ENCODE measurements at regions not wholly inside any gene's neighbourhood (a gene's known extent, or its start where the extent isn't known, plus 50 kb on each side); places are given as distances from the start of the nearest gene placed in this dataset.

DNA sequence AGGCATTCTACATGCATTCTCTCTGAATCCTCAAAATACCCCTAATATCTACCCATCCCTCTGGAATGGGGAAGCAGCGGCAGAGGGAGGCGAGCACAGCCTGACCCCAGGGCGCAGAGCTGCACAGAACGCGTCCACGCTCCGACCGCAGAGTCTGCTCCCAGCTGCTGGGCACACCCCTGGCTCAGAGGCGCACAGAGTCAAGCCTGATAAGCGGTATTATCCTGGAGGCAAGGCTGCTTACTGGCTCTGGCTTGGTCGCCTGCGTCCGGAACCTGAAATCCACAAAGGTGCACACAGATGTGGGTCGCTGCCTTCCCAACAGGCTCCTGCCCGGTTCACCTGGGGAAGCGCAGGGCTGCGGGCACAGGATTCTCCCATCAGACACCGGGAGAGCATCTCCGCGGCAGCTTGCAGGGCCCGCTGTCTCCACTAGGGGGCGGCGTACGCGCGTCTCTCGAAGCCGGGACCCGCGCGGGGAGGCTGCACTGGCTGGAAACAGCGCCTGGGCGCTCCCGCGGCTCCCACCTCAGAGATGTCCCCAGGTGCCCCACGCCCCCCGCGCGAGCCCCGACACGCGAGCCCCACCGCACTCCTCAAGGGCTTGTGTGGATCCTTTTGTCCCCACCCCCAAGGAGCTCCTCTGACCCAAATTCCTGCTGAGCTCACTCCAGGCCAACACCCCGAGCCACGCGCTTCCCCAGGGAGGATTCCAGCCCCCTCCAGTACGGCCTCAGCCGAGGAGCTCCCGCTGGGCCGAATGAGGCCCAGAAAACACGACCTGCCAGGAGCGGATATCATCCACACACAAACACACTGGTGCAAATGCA, 120.1 kb upstream of the FZD10 start:
- no peak for ATAC-seq (replicated peaks)
- Mint-ChIP-seq H3K27me3 (peaks cover 32% of the 10 kb centered on the region), H3K27ac (no peak overlapping the region), H3K9me3 (peaks cover 8% of the 10 kb centered on the region), H3K4me3 (no peak overlapping the region), H3K4me1 (peaks cover 5% of the 10 kb centered on the region), H3K36me3 (ENCODE audit: low read depth) (no peaks in the 10 kb centered on the region)

DNA sequence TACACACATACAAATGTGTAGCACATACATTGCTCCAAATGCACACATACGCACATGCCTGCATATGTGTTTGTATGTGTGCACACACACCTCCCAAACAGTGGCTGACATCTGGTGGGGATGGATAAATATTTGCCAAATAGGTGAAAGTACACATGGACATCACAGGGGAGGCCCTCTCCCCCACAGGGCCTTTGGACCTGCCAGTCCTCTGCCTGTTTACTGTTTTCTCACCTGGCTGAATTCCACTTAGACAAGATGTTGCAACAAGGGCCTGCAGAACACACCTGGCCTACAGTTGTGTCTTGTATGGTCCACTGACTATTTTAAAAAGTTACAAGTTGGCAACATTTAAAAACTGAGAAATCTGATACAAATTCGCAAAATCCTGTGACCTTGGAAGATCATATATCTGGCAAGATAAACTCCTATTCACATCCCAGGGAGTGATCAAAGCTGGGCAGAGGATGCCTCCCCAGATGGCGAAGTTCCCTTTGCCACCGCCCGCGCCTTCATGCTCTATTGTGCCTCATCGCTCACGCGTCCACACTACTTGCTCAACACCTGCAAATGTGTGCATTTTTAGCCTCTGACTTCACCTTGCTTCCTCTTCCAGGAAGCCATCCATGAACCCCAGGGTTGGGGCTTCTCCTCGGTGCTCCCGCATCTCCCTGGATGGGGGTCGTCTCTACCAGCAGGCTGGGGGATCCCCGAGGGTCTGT, 118.4 kb upstream of the FZD10 start:
- no peak overlapping the region for H3K27ac Mint-ChIP-seq
- peaks cover 27% of the 10 kb centered on the region for H3K27me3 Mint-ChIP-seq
- no peaks in the 10 kb centered on the region for H3K36me3 Mint-ChIP-seq (ENCODE audit: low read depth)
- peaks cover 5% of the 10 kb centered on the region for H3K4me1 Mint-ChIP-seq
- ATAC-seq (replicated peaks) = no peak
- H3K9me3 Mint-ChIP-seq = peaks cover 8% of the 10 kb centered on the region
- no peak overlapping the region for H3K4me3 Mint-ChIP-seq

DNA sequence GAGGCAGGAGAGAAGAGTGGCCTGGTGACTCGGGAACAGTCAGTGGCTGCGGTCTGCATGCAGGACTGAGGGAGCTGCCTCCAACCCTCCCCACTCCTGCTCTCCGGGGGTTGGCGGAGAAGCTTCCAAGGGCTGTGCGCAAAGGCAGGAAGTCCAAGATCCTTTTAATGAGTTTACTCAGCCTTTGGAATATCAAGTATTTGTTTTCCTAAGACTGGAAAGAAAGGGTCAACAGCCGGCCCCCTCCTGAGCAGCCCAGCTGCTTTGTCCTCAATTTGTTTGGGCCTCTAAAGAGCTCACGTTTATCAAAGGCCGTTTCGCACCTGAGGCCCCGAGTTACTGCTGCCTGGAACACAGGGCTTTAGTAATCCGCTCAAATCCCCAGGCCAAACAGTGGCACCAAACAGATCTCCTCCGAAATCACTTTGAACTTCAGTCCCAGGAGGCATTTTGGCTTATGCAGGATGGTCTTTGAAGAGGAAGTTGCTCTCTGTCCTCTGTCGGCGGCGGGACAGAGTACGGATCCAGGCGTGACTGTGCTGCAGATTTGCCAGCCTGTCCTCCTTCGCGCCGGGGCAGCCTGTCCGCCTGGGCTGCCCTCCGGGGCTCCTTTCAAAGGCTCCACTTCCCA, 117.2 kb upstream of the FZD10 start:
- Mint-ChIP-seq H3K27me3 (peaks cover 23% of the 10 kb centered on the region), H3K27ac (no peak overlapping the region), H3K9me3 (peaks cover 8% of the 10 kb centered on the region), H3K36me3 (ENCODE audit: low read depth) (no peaks in the 10 kb centered on the region), H3K4me1 (peaks cover 5% of the 10 kb centered on the region), H3K4me3 (no peak overlapping the region)
- ATAC-seq (replicated peaks) = no peak

DNA sequence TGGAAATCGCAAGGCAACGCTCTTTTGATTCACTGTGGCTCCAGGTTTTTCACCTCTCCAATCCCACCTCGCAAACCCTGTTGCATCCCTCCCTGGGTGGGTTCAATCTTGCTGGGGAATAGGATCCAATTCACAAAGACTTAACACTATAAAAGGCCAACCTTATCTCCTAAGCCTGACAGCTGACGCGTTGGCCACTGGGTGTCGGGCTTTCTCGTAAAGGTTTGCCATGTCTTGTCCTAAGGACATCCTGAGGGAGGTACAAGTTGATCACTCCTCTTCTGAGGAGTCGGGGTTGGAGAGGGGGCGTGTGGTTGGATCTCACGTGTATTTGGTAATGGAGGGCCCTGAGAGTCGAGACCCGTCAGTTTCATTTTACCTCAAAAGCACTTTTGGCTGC, 112.6 kb upstream of the FZD10 start:
- Mint-ChIP-seq H3K27ac (no peak overlapping the region), H3K4me1 (no peaks in the 10 kb centered on the region), H3K9me3 (no peaks in the 10 kb centered on the region), H3K36me3 (ENCODE audit: low read depth) (no peaks in the 10 kb centered on the region), H3K4me3 (no peak overlapping the region), H3K27me3 (peaks cover 15% of the 10 kb centered on the region)
- no peak for ATAC-seq (replicated peaks)

DNA sequence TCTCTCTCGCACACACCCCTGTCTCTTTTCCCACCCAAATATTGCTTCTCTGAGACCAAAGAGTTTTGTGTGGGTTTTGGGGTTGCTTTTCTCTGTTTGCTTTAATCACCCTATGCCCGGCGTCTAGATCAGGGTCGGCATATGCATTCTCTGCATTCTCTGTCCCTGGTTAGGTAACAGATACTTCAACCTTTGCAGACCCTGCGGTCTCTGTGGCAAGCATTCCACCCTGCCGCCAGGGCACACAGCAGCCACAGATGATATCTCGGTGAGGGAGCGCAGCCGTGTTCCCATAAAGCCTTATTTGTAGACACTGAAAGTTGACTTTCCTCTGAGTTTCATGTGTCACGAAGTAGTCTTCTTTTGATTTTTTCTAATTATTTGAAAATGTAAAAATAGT, 110.4 kb upstream of the FZD10 start:
- H3K9me3 Mint-ChIP-seq = peaks cover 9% of the 10 kb centered on the region
- H3K27ac Mint-ChIP-seq = no peak overlapping the region
- ATAC-seq (replicated peaks) = no peak
- H3K36me3 Mint-ChIP-seq (ENCODE audit: low read depth) = no peaks in the 10 kb centered on the region
- H3K4me1 Mint-ChIP-seq = no peaks in the 10 kb centered on the region
- peaks cover 6% of the 10 kb centered on the region for H3K27me3 Mint-ChIP-seq
- H3K4me3 Mint-ChIP-seq = no peak overlapping the region

DNA sequence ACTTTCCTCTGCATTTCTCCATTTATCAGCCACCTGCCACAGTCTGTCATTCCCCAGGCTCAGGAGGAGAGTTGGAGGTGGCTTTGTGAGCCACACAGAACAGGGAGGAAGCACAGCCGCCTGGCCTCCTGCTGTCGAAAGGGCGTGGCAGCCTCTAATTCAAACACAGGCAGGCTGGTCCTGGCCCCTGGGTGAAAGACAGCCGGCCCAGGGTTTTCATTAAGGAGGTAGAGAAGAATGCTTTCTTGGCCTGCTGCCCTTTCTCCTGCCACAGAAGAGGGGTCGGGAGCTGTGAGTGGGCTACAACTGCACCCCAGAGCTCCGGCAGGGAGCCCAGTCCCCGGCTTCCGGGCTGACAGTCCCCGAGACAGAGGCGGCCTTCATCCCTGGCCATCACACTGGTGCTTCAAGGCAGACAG, 108.6 kb upstream of the FZD10 start:
- Mint-ChIP-seq H3K4me1 (no peaks in the 10 kb centered on the region), H3K27ac (no peak overlapping the region), H3K9me3 (peaks cover 9% of the 10 kb centered on the region), H3K27me3 (peaks cover 6% of the 10 kb centered on the region), H3K4me3 (no peak overlapping the region), H3K36me3 (ENCODE audit: low read depth) (no peaks in the 10 kb centered on the region)
- ATAC-seq (replicated peaks) = no peak

DNA sequence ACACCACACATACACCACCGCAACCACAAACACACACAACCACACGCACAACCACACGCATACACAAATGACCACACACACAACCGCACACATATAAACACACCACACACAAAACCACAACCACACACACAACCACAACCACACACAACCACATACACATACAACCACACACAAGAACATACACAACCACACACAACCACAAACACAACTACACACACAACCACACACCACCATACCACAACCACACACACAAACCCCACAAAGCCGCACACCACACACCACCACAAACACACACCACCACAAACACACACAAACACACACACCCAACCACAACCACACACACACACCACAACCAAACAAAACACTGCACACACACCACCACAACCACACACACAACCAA, 107.5 kb upstream of the FZD10 start:
- peaks cover 9% of the 10 kb centered on the region for H3K9me3 Mint-ChIP-seq
- no peak for ATAC-seq (replicated peaks)
- peaks cover 3% of the 10 kb centered on the region for H3K27me3 Mint-ChIP-seq
- no peak overlapping the region for H3K4me3 Mint-ChIP-seq
- no peaks in the 10 kb centered on the region for H3K4me1 Mint-ChIP-seq
- no peaks in the 10 kb centered on the region for H3K36me3 Mint-ChIP-seq (ENCODE audit: low read depth)
- H3K27ac Mint-ChIP-seq = no peak overlapping the region

DNA sequence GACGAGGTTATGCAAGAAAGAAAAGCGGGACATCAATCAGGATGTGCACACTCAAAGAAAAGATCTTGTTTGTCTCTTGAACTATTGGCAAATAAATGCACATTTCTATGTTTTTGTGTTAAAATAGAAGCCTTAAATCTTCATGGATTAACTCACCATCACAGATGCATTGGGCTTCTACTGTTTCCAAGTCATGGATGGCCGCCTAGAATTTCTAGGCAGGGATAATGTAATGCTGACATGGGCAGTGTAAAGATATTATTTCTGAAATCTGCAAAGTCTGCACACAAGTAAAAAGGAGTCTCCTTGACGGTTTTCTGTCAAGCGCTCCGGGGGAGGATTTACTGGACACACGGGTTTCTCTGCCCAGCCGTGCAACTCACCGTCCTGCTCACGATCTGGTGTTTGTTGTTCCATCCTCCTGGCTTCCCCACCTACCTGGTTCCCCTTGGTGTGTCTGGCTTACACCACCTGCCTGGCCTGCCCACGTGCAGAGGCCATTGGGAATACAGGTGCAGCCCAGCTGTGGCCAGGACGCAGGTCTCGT, 103.3 kb upstream of the FZD10 start:
- Mint-ChIP-seq H3K4me1 (no peaks in the 10 kb centered on the region), H3K27ac (no peak overlapping the region), H3K27me3 (peaks cover 3% of the 10 kb centered on the region), H3K9me3 (peaks cover 15% of the 10 kb centered on the region), H3K4me3 (no peak overlapping the region), H3K36me3 (ENCODE audit: low read depth) (no peaks in the 10 kb centered on the region)
- no peak for ATAC-seq (replicated peaks)

DNA sequence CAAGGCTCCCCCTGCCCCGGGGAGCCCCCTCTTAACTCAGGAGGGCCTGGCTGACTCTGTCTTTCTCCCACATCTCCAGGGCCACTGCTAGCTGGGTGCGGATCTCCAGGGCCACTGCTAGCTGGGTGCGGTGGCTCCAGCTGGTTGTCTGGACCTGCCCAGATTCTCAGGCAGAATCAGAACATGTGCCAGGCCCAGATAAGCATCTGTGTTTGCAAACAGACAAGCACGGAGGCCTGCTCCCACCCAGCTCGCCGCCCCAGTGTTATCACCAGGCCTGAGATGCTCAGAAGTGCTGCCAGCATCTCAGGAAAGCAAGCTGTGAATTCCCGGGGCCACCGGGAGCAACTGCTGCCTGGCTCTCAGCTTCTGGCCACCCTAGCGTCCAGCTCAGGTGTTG, 98.4 kb upstream of the FZD10 start:
- H3K9me3 Mint-ChIP-seq = peaks cover 9% of the 10 kb centered on the region
- H3K27ac Mint-ChIP-seq = no peak overlapping the region
- H3K27me3 Mint-ChIP-seq = peaks cover 3% of the 10 kb centered on the region
- no peak overlapping the region for H3K4me3 Mint-ChIP-seq
- no peak for ATAC-seq (replicated peaks)
- no peaks in the 10 kb centered on the region for H3K36me3 Mint-ChIP-seq (ENCODE audit: low read depth)
- H3K4me1 Mint-ChIP-seq = no peaks in the 10 kb centered on the region

DNA sequence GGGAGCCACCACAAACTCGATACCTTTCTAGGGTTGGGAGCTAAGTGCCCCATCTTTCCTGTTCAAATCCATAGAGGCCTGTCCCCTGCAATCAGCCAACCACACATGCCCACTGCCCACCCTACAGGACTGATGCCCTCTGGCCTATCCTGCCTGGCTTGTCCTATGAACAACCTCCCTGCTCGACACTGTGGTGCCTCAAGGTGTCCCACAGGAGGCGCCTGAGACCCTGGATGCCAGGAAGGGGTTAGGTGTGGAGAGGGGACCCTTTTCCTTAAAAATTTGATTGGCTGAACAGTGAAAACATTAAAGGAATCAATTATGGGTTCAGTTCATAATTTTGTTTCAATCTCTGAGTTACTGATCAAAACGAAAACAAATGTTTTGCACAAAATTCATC, 97.3 kb upstream of the FZD10 start:
- no peak overlapping the region for H3K27ac Mint-ChIP-seq
- H3K36me3 Mint-ChIP-seq (ENCODE audit: low read depth) = no peaks in the 10 kb centered on the region
- peaks cover 9% of the 10 kb centered on the region for H3K9me3 Mint-ChIP-seq
- no peaks in the 10 kb centered on the region for H3K4me1 Mint-ChIP-seq
- H3K27me3 Mint-ChIP-seq = peaks cover 3% of the 10 kb centered on the region
- ATAC-seq (replicated peaks) = no peak
- H3K4me3 Mint-ChIP-seq = no peak overlapping the region

DNA sequence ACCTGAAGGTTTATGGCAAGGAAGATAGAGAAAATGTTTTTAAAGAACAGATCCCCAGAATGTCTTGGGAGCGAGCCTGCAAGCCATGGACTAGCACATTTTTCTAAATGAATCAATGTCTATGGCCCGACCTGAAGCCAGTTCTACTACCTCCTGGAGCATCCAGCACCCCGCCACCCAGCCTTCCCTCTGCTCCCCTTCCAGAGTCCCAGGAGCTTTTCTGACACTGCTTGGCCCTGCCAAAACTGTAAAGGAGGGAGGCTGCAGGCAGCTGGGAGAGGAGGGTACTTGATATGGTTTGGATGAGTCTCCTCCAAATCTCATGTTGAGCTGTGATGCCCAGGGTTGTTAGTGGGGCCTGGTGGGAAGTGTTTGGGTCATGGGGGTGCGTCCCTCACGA, 95.5 kb upstream of the FZD10 start:
- Mint-ChIP-seq H3K27me3 (no peaks in the 10 kb centered on the region), H3K4me3 (no peak overlapping the region), H3K36me3 (ENCODE audit: low read depth) (no peaks in the 10 kb centered on the region), H3K27ac (no peak overlapping the region), H3K4me1 (no peaks in the 10 kb centered on the region), H3K9me3 (peaks cover 6% of the 10 kb centered on the region)
- ATAC-seq (replicated peaks) = no peak

DNA sequence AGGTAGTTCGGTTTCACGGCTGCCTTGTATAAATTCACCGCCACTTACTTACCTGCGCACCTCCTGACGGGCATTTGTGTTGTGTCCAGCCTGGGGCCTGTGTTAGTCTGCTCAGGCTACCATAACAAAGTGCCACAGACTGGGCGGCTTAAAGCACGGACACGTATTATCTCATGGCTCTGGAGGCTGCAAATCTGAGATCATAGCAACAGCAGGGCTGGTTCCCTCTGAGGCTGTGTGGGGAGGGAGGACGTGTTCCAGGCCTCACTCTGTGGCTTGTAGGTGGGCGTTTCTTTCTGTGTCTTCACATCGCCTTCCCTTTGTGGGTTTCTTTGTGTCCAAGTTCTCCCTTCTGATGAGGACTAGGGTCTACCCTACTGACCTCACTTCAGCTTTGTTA, 93.5 kb upstream of the FZD10 start:
- peaks cover 4% of the 10 kb centered on the region for H3K9me3 Mint-ChIP-seq
- H3K4me3 Mint-ChIP-seq = no peak overlapping the region
- no peak for ATAC-seq (replicated peaks)
- no peak overlapping the region for H3K27ac Mint-ChIP-seq
- no peaks in the 10 kb centered on the region for H3K4me1 Mint-ChIP-seq
- no peaks in the 10 kb centered on the region for H3K27me3 Mint-ChIP-seq
- H3K36me3 Mint-ChIP-seq (ENCODE audit: low read depth) = no peaks in the 10 kb centered on the region

DNA sequence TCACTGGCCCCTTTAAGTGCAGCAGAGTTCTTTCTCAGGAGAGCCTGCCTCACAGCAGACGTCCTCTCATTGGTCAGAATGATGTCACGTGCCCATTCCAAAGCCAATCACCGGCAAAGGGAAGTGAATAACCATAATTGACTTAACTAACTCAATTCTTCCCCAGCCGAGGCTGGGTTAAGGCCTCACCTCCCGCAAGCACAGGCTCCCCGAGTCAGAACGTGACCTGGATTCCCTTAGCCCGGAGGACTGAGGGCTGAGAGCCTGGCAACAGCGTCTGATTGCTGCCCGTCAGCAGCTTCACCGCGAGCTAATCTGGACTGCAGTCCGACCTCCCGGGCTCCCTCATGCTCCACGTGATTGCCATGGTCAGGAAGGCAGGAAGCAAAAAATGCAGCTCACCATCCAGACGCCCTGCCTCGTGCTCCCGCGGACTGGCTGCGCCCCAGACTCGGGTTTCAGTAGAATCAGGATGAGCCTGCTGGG, 92.1 kb upstream of the FZD10 start:
- no peak overlapping the region for H3K27ac Mint-ChIP-seq
- H3K4me3 Mint-ChIP-seq = no peak overlapping the region
- no peak for ATAC-seq (replicated peaks)
- no peaks in the 10 kb centered on the region for H3K27me3 Mint-ChIP-seq
- H3K4me1 Mint-ChIP-seq = no peaks in the 10 kb centered on the region
- no peaks in the 10 kb centered on the region for H3K36me3 Mint-ChIP-seq (ENCODE audit: low read depth)
- H3K9me3 Mint-ChIP-seq = peaks cover 4% of the 10 kb centered on the region

DNA sequence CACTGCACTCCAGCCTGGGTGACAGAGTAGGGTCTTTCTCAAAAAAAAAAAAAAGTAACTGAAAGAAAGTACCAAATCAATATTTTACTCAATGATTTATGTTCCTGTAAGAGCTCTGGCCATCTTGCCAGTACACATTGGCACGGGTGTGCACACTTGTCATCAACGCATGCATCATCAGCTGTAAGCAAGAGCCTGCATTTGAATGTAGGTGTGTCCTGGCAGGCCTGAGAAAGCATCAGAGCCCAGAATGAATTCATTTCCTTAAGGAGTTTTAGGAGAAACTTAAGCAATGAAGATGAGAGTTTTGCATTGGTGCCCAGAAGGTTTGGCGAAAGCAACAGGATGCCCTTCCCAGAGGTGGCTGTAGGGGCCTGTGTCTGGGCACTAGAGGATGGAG, 88.5 kb upstream of the FZD10 start:
- Mint-ChIP-seq H3K27me3 (peaks cover 4% of the 10 kb centered on the region), H3K27ac (no peak overlapping the region), H3K9me3 (peaks cover 7% of the 10 kb centered on the region), H3K36me3 (ENCODE audit: low read depth) (no peaks in the 10 kb centered on the region), H3K4me1 (no peaks in the 10 kb centered on the region), H3K4me3 (no peak overlapping the region)
- no peak for ATAC-seq (replicated peaks)
